ENCODE measurements at regions not wholly inside any gene's neighbourhood (a gene's known extent, or its start where the extent isn't known, plus 50 kb on each side); places are given as distances from the start of the nearest gene placed in this dataset.
"Not testable (repeated sequence)": the region's sequence is repeated elsewhere in the genome, so short reads cannot be mapped to it uniquely, and the experiment has no call there.

DNA sequence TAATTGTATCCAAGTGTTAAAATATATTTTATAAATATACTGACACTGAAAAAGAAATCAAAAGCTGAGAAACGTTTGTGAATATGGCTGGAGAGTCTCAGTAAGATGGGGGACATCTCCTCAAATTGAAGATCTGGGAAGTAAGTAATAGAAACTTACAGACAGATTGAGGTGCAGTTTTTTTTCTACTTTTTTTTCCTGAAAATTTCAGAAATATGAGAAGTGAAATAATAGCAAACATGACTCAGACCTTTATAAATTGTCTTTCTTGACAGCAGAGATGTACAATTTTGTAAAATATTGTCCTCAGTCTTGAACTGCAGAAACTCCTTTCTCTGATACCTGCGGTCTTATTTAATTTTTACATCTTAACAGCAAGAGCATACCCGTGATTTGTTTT, 347.1 kb downstream of the UTRN start:
- no peak overlapping the region for H3K4me3 ChIP-seq (ENCODE audit: low read depth, low read length)
- H3K27ac ChIP-seq (ENCODE audit: low read depth, low read length): no peak overlapping the region
- H3K27me3 ChIP-seq (ENCODE audit: control insufficient read depth, insufficient read depth, low read length): no peaks in the 10 kb centered on the region
- ChIA-PET CTCF (no interaction called here), POLR2A (no interaction called here)
- no peak for DNase-seq (ENCODE audit: low read depth, low spot score)
- TF ChIP-seq, protein P1, sequence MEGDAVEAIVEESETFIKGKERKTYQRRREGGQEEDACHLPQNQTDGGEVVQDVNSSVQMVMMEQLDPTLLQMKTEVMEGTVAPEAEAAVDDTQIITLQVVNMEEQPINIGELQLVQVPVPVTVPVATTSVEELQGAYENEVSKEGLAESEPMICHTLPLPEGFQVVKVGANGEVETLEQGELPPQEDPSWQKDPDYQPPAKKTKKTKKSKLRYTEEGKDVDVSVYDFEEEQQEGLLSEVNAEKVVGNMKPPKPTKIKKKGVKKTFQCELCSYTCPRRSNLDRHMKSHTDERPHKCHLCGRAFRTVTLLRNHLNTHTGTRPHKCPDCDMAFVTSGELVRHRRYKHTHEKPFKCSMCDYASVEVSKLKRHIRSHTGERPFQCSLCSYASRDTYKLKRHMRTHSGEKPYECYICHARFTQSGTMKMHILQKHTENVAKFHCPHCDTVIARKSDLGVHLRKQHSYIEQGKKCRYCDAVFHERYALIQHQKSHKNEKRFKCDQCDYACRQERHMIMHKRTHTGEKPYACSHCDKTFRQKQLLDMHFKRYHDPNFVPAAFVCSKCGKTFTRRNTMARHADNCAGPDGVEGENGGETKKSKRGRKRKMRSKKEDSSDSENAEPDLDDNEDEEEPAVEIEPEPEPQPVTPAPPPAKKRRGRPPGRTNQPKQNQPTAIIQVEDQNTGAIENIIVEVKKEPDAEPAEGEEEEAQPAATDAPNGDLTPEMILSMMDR (IDR thresholded peaks at IDR 0.05; ENCODE audit: low read depth, low read length): no peak
- no peaks in the 10 kb centered on the region for H3K9me3 ChIP-seq (ENCODE audit: control insufficient read depth, insufficient read depth, low read length)

DNA sequence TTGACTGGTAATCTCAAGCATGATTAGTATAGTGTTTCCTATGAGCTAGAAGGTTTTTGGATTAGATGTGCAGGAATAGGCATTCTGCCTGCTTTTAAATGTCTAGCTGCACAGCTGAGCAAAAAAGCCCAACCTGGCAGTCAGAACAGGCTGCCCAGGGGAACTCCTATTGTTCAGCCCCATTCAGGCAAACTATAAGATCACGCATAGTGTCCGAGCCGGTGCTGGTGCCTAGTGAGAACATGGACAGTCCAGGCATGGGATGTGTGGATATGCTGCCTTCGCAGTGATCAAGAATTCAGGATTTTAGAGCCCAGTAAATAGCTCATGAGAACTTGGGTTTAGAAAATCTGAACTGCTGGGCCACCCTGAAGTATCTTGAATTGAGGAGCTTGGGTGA, 348.8 kb downstream of the UTRN start:
- Histone ChIP-seq H3K4me3 (ENCODE audit: low read depth, low read length) (no peak overlapping the region), H3K27me3 (ENCODE audit: control insufficient read depth, insufficient read depth, low read length) (no peaks in the 10 kb centered on the region), H3K27ac (ENCODE audit: low read depth, low read length) (no peak overlapping the region), H3K9me3 (ENCODE audit: control insufficient read depth, insufficient read depth, low read length) (no peaks in the 10 kb centered on the region)
- TF ChIP-seq, protein P1 (IDR thresholded peaks at IDR 0.05; ENCODE audit: low read depth, low read length): no peak
- POLR2A ChIA-PET: no interaction called here
- no peak for DNase-seq (ENCODE audit: low read depth, low spot score)
- CTCF ChIA-PET: interaction anchor here (0.5 kb wide), 1 partner anchor 20 kb away, joined by 5 read pairs; no protein-coding TSS in a partner anchor

DNA sequence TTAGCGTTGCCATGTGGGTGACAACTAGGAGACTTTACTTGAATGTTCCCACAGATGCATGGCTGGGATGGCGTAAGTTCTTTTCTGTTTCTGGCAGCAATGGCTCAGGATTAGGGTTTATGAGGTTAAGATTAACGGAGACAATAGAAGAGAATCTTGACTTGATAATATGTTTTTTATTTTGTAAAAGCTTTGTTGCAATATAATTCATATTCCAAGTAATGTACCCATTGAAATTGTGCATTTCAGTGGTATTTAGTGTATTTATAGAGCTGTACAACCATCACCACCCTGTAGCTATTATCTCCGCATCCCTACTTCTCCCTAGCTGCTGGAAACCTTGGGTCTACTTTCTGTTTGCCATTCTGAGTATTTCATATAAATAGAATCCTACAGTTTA, 349.2 kb downstream of the UTRN start:
- ChIA-PET CTCF (interaction anchor here (0.5 kb wide), 1 partner anchor 19 kb away, joined by 5 read pairs; no protein-coding TSS in a partner anchor), POLR2A (no interaction called here)
- no peak for DNase-seq (ENCODE audit: low read depth, low spot score)
- no peak overlapping the region for H3K4me3 ChIP-seq (ENCODE audit: low read depth, low read length)
- no peaks in the 10 kb centered on the region for H3K9me3 ChIP-seq (ENCODE audit: control insufficient read depth, insufficient read depth, low read length)
- TF ChIP-seq, protein P1 (IDR thresholded peaks at IDR 0.05; ENCODE audit: low read depth, low read length): no peak
- no peaks in the 10 kb centered on the region for H3K27me3 ChIP-seq (ENCODE audit: control insufficient read depth, insufficient read depth, low read length)
- no peak overlapping the region for H3K27ac ChIP-seq (ENCODE audit: low read depth, low read length)

DNA sequence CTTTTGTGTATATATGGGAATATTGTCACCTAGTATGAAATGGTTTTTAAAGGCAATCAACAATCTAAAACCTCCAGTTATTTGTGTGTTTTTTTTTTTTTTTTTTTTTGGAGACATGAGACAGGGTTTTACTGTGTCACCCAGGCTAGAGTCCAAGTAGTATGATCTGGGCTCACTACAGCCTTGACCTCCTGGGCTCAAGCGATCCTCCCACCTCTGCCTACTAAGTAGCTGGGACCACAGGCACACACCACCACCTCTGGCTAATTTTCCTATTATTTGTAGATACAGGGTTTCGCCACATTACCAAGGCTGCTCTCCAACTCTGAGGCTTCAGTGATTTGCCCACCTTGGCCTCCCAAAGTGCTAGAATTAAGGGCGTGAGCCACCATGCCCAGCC, 349.9 kb downstream of the UTRN start:
- Histone ChIP-seq H3K4me3 (ENCODE audit: low read depth, low read length) (no peak overlapping the region), H3K27me3 (ENCODE audit: control insufficient read depth, insufficient read depth, low read length) (no peaks in the 10 kb centered on the region), H3K27ac (ENCODE audit: low read depth, low read length) (no peak overlapping the region), H3K9me3 (ENCODE audit: control insufficient read depth, insufficient read depth, low read length) (no peaks in the 10 kb centered on the region)
- ChIA-PET POLR2A (no interaction called here), CTCF (interaction anchor here (0.7 kb wide), 1 partner anchor 432 kb away, joined by 3 read pairs; no protein-coding TSS in a partner anchor)
- TF ChIP-seq, protein P1 (IDR thresholded peaks at IDR 0.05; ENCODE audit: low read depth, low read length): no peak
- DNase-seq (ENCODE audit: low read depth, low spot score): no peak

DNA sequence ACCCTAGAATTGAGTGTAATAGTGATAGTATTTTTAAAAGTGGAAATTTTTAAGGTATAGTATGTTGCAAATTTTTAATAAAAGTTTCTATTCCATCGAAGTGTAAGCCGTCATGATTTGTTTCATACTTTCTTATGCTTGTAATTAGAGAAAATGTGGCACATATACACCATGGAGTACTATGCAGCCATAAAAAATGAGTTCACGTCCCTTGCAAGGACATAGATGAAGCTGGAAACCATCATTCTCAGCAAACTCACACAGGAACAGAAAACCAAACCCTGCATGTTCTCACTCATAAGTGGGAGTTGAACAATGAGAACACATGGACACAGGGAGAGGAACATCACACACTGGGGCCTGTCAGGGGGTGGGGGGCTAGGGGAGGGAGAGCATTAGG, 350.9 kb downstream of the UTRN start:
- DNase-seq (ENCODE audit: low read depth, low spot score); POLR2A ChIA-PET; H3K27ac ChIP-seq (ENCODE audit: low read depth, low read length); H3K4me3 ChIP-seq (ENCODE audit: low read depth, low read length); H3K9me3 ChIP-seq (ENCODE audit: control insufficient read depth, insufficient read depth, low read length); CTCF ChIA-PET; H3K27me3 ChIP-seq (ENCODE audit: control insufficient read depth, insufficient read depth, low read length): not testable (repeated sequence)

DNA sequence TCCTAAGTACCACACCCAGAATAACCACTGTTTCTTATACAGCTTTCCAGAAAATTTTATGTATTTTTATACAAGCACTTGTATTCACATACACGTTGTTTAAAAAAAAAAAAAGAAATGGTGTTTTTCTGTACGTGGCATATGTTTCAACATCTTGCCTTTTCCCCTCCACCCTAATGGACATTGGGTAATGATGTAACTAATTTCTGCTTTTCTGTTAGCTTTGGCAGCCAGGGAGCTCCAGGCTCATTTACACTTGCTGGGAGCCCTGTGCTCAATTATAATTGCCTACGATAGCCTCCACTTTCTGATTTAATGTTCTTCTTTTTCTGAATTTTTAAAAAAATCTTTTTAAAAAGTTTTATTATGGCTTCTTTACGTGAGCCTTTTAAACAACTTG, 352.4 kb downstream of the UTRN start:
- Histone ChIP-seq H3K9me3 (ENCODE audit: control insufficient read depth, insufficient read depth, low read length) (no peaks in the 10 kb centered on the region), H3K4me3 (ENCODE audit: low read depth, low read length) (no peak overlapping the region), H3K27me3 (ENCODE audit: control insufficient read depth, insufficient read depth, low read length) (no peaks in the 10 kb centered on the region), H3K27ac (ENCODE audit: low read depth, low read length) (no peak overlapping the region)
- TF ChIP-seq, protein P1 (IDR thresholded peaks at IDR 0.05; ENCODE audit: low read depth, low read length): no peak
- CTCF ChIA-PET: interaction anchor here (0.6 kb wide), 1 partner anchor 978 kb away, joined by 3 read pairs; no protein-coding TSS in a partner anchor
- DNase-seq (ENCODE audit: low read depth, low spot score): no peak
- POLR2A ChIA-PET: no interaction called here

All from AG04450 (cell line).